SJSA1 (cell line): ENCODE measurements at regions not wholly inside any gene's neighbourhood (a gene's known extent, or its start where the extent isn't known, plus 50 kb on each side); places are given as distances from the start of the nearest gene placed in this dataset.
A peak's percentile ranks its signal among the peaks of the same experiment; 100 is the strongest.
"Not testable (repeated sequence)": the region's sequence is repeated elsewhere in the genome, so short reads cannot be mapped to it uniquely, and the experiment has no call there.

ENCODE experiments used
- DNase-seq, 2 experiments: peaks; one replicate each; pipeline ENCODE4 v3.0.0-alpha.2; 2015 to 2020; ENCODE audit warnings: low spot score in 2 of 2, low read depth in 1 of 2
- H3K27ac ChIP-seq: fragments of 250-450 bp; sonication (Bioruptor Pico); 2 replicates; pipeline ENCODE4 v1.5.1; 2020; ENCODE audit warnings: mild to moderate bottlenecking, moderate library complexity
- H3K27me3 ChIP-seq: fragments of 250-450 bp; sonication (Bioruptor Pico); replicated peaks from 2 replicates; pipeline ENCODE4 v1.5.1; 2020; ENCODE audit warnings: mild to moderate bottlenecking, moderate library complexity
- H3K36me3 ChIP-seq: fragments of 250-450 bp; sonication (Bioruptor Pico); 2 replicates; pipeline ENCODE4 v1.5.1; 2020; ENCODE audit warnings: mild to moderate bottlenecking
- H3K4me1 ChIP-seq: fragments of 250-450 bp; sonication (Bioruptor Pico); replicated peaks from 2 replicates; pipeline ENCODE4 v1.6.1; 2021; ENCODE audit warnings: mild to moderate bottlenecking
- H3K4me3 ChIP-seq: fragments of 250-450 bp; sonication (Bioruptor Pico); 2 replicates; pipeline ENCODE4 v1.5.1; 2020; ENCODE audit warnings: mild to moderate bottlenecking
- H3K9me3 ChIP-seq: fragments of 250-450 bp; sonication (Bioruptor Pico); replicated peaks from 2 replicates; pipeline ENCODE4 v1.5.1; 2020; ENCODE audit warnings: mild to moderate bottlenecking

- H3K27ac ChIP-seq = no peak overlapping the region
- H3K4me1 ChIP-seq = no peaks in the 10 kb centered on the region
- no peaks in the 10 kb centered on the region for H3K9me3 ChIP-seq
- no peak overlapping the region for H3K4me3 ChIP-seq
- H3K36me3 ChIP-seq = no peaks in the 10 kb centered on the region
- H3K27me3 ChIP-seq = 0 out of 2 replicates have a peak, but pooled peaks cover 3% of the 10 kb centered on the region
- DNase-seq = no peak
Measured at GRCh38 chr5:41995193-41995592, 70.1 kb downstream of the FBXO4 start.

- H3K4me1 ChIP-seq = no peaks in the 10 kb centered on the region
- no peak overlapping the region for H3K27ac ChIP-seq
- no peak overlapping the region for H3K4me3 ChIP-seq
- H3K9me3 ChIP-seq = no peaks in the 10 kb centered on the region
- no peaks in the 10 kb centered on the region for H3K36me3 ChIP-seq
- no peak for DNase-seq
- no peaks in the 10 kb centered on the region for H3K27me3 ChIP-seq
Measured at GRCh38 chr5:42001673-42002072, 76.6 kb downstream of the FBXO4 start.

GRCh38 chr5:42003852-42004251, 78.8 kb downstream of the FBXO4 start:
- not testable (repeated sequence) for H3K4me1 ChIP-seq, H3K27ac ChIP-seq, H3K4me3 ChIP-seq, H3K36me3 ChIP-seq, H3K27me3 ChIP-seq, H3K9me3 ChIP-seq, DNase-seq

- Histone ChIP-seq H3K9me3 (no peaks in the 10 kb centered on the region), H3K4me3 (no peak overlapping the region), H3K27me3 (no peaks in the 10 kb centered on the region), H3K36me3 (no peaks in the 10 kb centered on the region), H3K27ac (no peak overlapping the region), H3K4me1 (no peaks in the 10 kb centered on the region)
- DNase-seq = peak in 1 of 2 experiments; percentile 11
Measured at GRCh38 chr5:42005561-42006153, 80.6 kb downstream of the FBXO4 start.

- Histone ChIP-seq H3K27me3 (no peaks in the 10 kb centered on the region), H3K4me1 (no peaks in the 10 kb centered on the region), H3K36me3 (no peaks in the 10 kb centered on the region), H3K4me3 (no peak overlapping the region), H3K27ac (no peak overlapping the region), H3K9me3 (no peaks in the 10 kb centered on the region)
- DNase-seq = no peak
Measured at GRCh38 chr5:42013561-42013960, 88.5 kb downstream of the FBXO4 start.

GRCh38 chr5:42015254-42015653, 90.2 kb downstream of the FBXO4 start:
- H3K27ac ChIP-seq = no peak overlapping the region
- no peaks in the 10 kb centered on the region for H3K4me1 ChIP-seq
- DNase-seq = no peak
- H3K4me3 ChIP-seq = no peak overlapping the region
- H3K36me3 ChIP-seq = no peaks in the 10 kb centered on the region
- no peaks in the 10 kb centered on the region for H3K9me3 ChIP-seq
- H3K27me3 ChIP-seq = no peaks in the 10 kb centered on the region

- Histone ChIP-seq H3K36me3 (no peaks in the 10 kb centered on the region), H3K9me3 (no peaks in the 10 kb centered on the region), H3K4me1 (no peaks in the 10 kb centered on the region), H3K4me3 (no peak overlapping the region), H3K27me3 (no peaks in the 10 kb centered on the region), H3K27ac (no peak overlapping the region)
- DNase-seq = no peak
Measured at GRCh38 chr5:42015681-42016080, 90.6 kb downstream of the FBXO4 start.

- Histone ChIP-seq H3K36me3 (no peaks in the 10 kb centered on the region), H3K27me3 (no peaks in the 10 kb centered on the region), H3K9me3 (no peaks in the 10 kb centered on the region), H3K27ac (no peak overlapping the region), H3K4me3 (no peak overlapping the region), H3K4me1 (no peaks in the 10 kb centered on the region)
- DNase-seq = no peak
Measured at GRCh38 chr5:42020788-42021530, 95.9 kb downstream of the FBXO4 start.

GRCh38 chr5:42021923-42022322, 96.8 kb downstream of the FBXO4 start:
- H3K9me3 ChIP-seq = no peaks in the 10 kb centered on the region
- H3K4me1 ChIP-seq = no peaks in the 10 kb centered on the region
- no peak for DNase-seq
- H3K27ac ChIP-seq = no peak overlapping the region
- H3K36me3 ChIP-seq = no peaks in the 10 kb centered on the region
- H3K4me3 ChIP-seq = no peak overlapping the region
- no peaks in the 10 kb centered on the region for H3K27me3 ChIP-seq

- Histone ChIP-seq H3K4me1 (no peaks in the 10 kb centered on the region), H3K27ac (no peak overlapping the region), H3K4me3 (no peak overlapping the region), H3K27me3 (no peaks in the 10 kb centered on the region), H3K9me3 (no peaks in the 10 kb centered on the region), H3K36me3 (no peaks in the 10 kb centered on the region)
- no peak for DNase-seq
Measured at GRCh38 chr5:42022383-42022972, 97.4 kb downstream of the FBXO4 start.

GRCh38 chr5:42026446-42026845, 101.4 kb downstream of the FBXO4 start:
- H3K27ac ChIP-seq = no peak overlapping the region
- no peaks in the 10 kb centered on the region for H3K9me3 ChIP-seq
- H3K36me3 ChIP-seq = no peaks in the 10 kb centered on the region
- no peak for DNase-seq
- H3K27me3 ChIP-seq = no peaks in the 10 kb centered on the region
- H3K4me3 ChIP-seq = no peak overlapping the region
- no peaks in the 10 kb centered on the region for H3K4me1 ChIP-seq

- Histone ChIP-seq H3K4me3 (no peak overlapping the region), H3K36me3 (no peaks in the 10 kb centered on the region)
Measured at GRCh38 chr5:42032137-42032536, 107.1 kb downstream of the FBXO4 start.

GRCh38 chr5:42035526-42035925, 110.4 kb downstream of the FBXO4 start:
- DNase-seq = no peak
- no peak overlapping the region for H3K27ac ChIP-seq
- H3K4me1 ChIP-seq = no peaks in the 10 kb centered on the region
- no peaks in the 10 kb centered on the region for H3K9me3 ChIP-seq
- H3K4me3 ChIP-seq = no peak overlapping the region
- H3K36me3 ChIP-seq = no peaks in the 10 kb centered on the region
- no peaks in the 10 kb centered on the region for H3K27me3 ChIP-seq

More at GRCh38 chr5:42032137-42032536, 107.1 kb downstream of the FBXO4 start:
- no peaks in the 10 kb centered on the region for H3K4me1 ChIP-seq
- no peaks in the 10 kb centered on the region for H3K27me3 ChIP-seq
- no peaks in the 10 kb centered on the region for H3K9me3 ChIP-seq
- no peak for DNase-seq
- no peak overlapping the region for H3K27ac ChIP-seq

- H3K27ac ChIP-seq = no peak overlapping the region
- DNase-seq = no peak
- H3K9me3 ChIP-seq = no peaks in the 10 kb centered on the region
- no peaks in the 10 kb centered on the region for H3K4me1 ChIP-seq
- H3K4me3 ChIP-seq = no peak overlapping the region
- no peaks in the 10 kb centered on the region for H3K36me3 ChIP-seq
- H3K27me3 ChIP-seq = no peaks in the 10 kb centered on the region
Measured at GRCh38 chr5:42036379-42036778, 111.3 kb downstream of the FBXO4 start.
